HepG2 (cell line): ENCODE measurements at regions not wholly inside any gene's neighbourhood (a gene's known extent, or its start where the extent isn't known, plus 50 kb on each side); places are given as distances from the start of the nearest gene placed in this dataset.
A peak's percentile ranks its signal among the peaks of the same experiment; 100 is the strongest.

Source experiments
- ATAC-seq: fragments of 200-7000 bp; cut with Tn5 transposase; 3 replicates; pipeline ENCODE4 v1.9.1; 2020; ENCODE audit warnings: mild to moderate bottlenecking, moderate library complexity
- BruUV-seq: library from RNA; stranded (reverse); fragments of 400-500 nt; replicated peaks from 2 replicates; lab custom pipeline; 2021; lab: Mats Ljungman, UMichigan
- CTCF ChIA-PET: fragments of 300-600 bp; formaldehyde crosslinking; extraction: SDS; loops from one replicate; lab custom pipeline; 2021; ENCODE audit warnings: low total read pairs, inconsistent platforms, low intra/inter-chr PET ratio; lab: Yijun Ruan, JAX
- POLR2A ChIA-PET: fragments of 350-600 bp; sonication (Branson Sonifier 250); formaldehyde crosslinking; loops from one replicate; lab custom pipeline; 2020; ENCODE audit warnings: antibody characterized with exemption, inconsistent platforms; lab: Yijun Ruan, JAX
- DNase-seq: peaks from one replicate; pipeline ENCODE4 v3.0.0-alpha.2; 2015; ENCODE audit warnings: low spot score
- FAIRE-seq: peaks from 3 replicates; lab custom pipeline; 2011; peaks lifted over from hg19 to GRCh38; lab: Jason Lieb, UNC
- H2AFZ ChIP-seq: one replicate; pipeline ENCODE4 v1.6.1; 2011; ENCODE audit warnings: low read length, inconsistent platforms
- H3K27ac ChIP-seq: fragments of 300-600 bp; 3 replicates; pipeline ENCODE4 v1.8.0; 2011; ENCODE audit warnings: mixed run types, mild to moderate bottlenecking, mixed read lengths, low read length, inconsistent platforms; ENCODE audit not compliant: insufficient read depth; ENCODE audit errors: extremely low read length
- H3K27me3 ChIP-seq, 2 experiments: fragments of 200-600 bp in 1 of 2; 2 replicates in 1 of 2; 3 replicates in 1 of 2; pipeline versions ENCODE4 v1.6.0 to v1.8.0; 2011; ENCODE audit warnings: low read length in 2 of 2, mild to moderate bottlenecking in 2 of 2, moderate library complexity in 2 of 2, inconsistent platforms in 1 of 2; ENCODE audit not compliant: insufficient read depth in 2 of 2, control insufficient read depth in 1 of 2
- H3K36me3 ChIP-seq, 2 experiments: fragments of 200-600 bp in 1 of 2; replicated peaks in 1 of 2; 2 replicates in 1 of 2; 3 replicates in 1 of 2; pipeline versions ENCODE4 v1.5.1 to v1.8.0; 2011; ENCODE audit warnings: low read length in 2 of 2, inconsistent platforms in 1 of 2; ENCODE audit not compliant: insufficient read depth in 2 of 2, control insufficient read depth in 1 of 2
- H3K4me1 ChIP-seq: 2 replicates; pipeline ENCODE4 v1.5.1; 2012; ENCODE audit warnings: low read length, inconsistent platforms; ENCODE audit not compliant: insufficient read depth
- H3K4me2 ChIP-seq: 2 replicates; pipeline ENCODE4 v1.6.0; 2011; ENCODE audit warnings: low read depth, low read length, inconsistent platforms
- H3K4me3 ChIP-seq, 3 experiments: fragments of 200-600 bp in 1 of 3; sonication (generic), shearing (Covaris generic) in 1 of 3; replicated peaks in 1 of 3; 2 replicates each; pipeline ENCODE4 v1.5.1; 2011 to 2016; ENCODE audit warnings: low read length in 3 of 3, inconsistent platforms in 2 of 3, low read depth in 2 of 3, mild to moderate bottlenecking in 2 of 3, control low read depth in 1 of 3, mixed read lengths in 1 of 3; ENCODE audit not compliant: insufficient read depth in 1 of 3
- H3K79me2 ChIP-seq: one replicate; pipeline ENCODE4 v1.6.1; 2011; ENCODE audit warnings: low read length, inconsistent platforms; ENCODE audit not compliant: insufficient read depth
- H3K9ac ChIP-seq: 2 replicates; pipeline ENCODE4 v1.6.0; 2011; ENCODE audit warnings: mild to moderate bottlenecking, low read depth, low read length, inconsistent platforms; ENCODE audit not compliant: insufficient read depth
- H3K9me3 ChIP-seq: 2 replicates; pipeline ENCODE4 v1.5.1; 2012; ENCODE audit warnings: mild to moderate bottlenecking, low read length
- H4K20me1 ChIP-seq: 2 replicates; pipeline ENCODE4 v1.6.0; 2011; ENCODE audit warnings: inconsistent platforms, mild to moderate bottlenecking, low read length, moderate library complexity; ENCODE audit not compliant: insufficient read depth
- DR1 ChIP-seq: sonication (generic); formaldehyde crosslinking; IDR thresholded peaks from 2 replicates; pipeline ENCODE4 v1.8.0; 2021; ENCODE audit warnings: mild to moderate bottlenecking, missing genetic modification reagents, inconsistent platforms
- HNRNPH1 ChIP-seq: fragments of 200-400 bp; formaldehyde crosslinking; optimal IDR thresholded peaks from 2 replicates; pipeline ENCODE3; 2017; ENCODE audit warnings: mild to moderate bottlenecking, low read depth, low read length
- MAFF ChIP-seq: IDR thresholded peaks from 2 replicates; pipeline ENCODE4 v1.6.1; 2011; ENCODE audit warnings: low read depth, low read length, improper control_type of control experiment
- STAG1 ChIP-seq: sonication (generic); formaldehyde crosslinking; IDR thresholded peaks from 2 replicates; pipeline ENCODE4 v1.4.0; 2020; ENCODE audit warnings: missing genetic modification reagents
- ZNF33A ChIP-seq: sonication (generic); formaldehyde crosslinking; IDR thresholded peaks from 2 replicates; pipeline ENCODE4 v1.5.1; 2020; ENCODE audit warnings: missing genetic modification reagents, mild to moderate bottlenecking, moderate library complexity, borderline replicate concordance
- ZNF543 ChIP-seq: sonication (generic); formaldehyde crosslinking; IDR thresholded peaks from 2 replicates; pipeline ENCODE4 v1.4.0; 2020; ENCODE audit warnings: mild to moderate bottlenecking, missing genetic modification reagents
- ZSCAN12 ChIP-seq: sonication (generic); formaldehyde crosslinking; IDR thresholded peaks from 2 replicates; pipeline ENCODE4 v1.9.0; 2021; ENCODE audit warnings: mild to moderate bottlenecking, missing genetic modification reagents
- WGBS: methylation state at CpG from one replicate; pipeline ENCODE4 v1.1.6; 2017; ENCODE audit warnings: low lambda C conversion rate; 5-methylcytosine and 5-hydroxymethylcytosine counted together
- in situ Hi-C: cut with HindIII; loops from 2 replicates; pipeline ENCODE4 v1.10.0; 2017; ENCODE audit warnings: low pct_unique_long_range_greater_than_20kb; ENCODE audit not compliant: extremely low pct_ligation_motif_present
- intact Hi-C: fragments of 100-400 bp; cut with micrococcal nuclease; formaldehyde crosslinking; loops from one replicate; pipeline ENCODE4 v1.10.0; 2022; ENCODE audit not compliant: unreplicated experiment
- TF ChIP-seq, protein P1 (sequence below): sonication (generic); formaldehyde crosslinking; IDR thresholded peaks from 2 replicates; pipeline ENCODE4 v1.4.0; 2020; ENCODE audit warnings: missing genetic modification reagents
- TF ChIP-seq, protein P2 (sequence below): sonication (generic); formaldehyde crosslinking; IDR thresholded peaks from 2 replicates; pipeline ENCODE4 v1.8.1; 2023; ENCODE audit warnings: mild to moderate bottlenecking, inconsistent platforms, moderate library complexity, missing genetic modification reagents, borderline replicate concordance

DNA sequence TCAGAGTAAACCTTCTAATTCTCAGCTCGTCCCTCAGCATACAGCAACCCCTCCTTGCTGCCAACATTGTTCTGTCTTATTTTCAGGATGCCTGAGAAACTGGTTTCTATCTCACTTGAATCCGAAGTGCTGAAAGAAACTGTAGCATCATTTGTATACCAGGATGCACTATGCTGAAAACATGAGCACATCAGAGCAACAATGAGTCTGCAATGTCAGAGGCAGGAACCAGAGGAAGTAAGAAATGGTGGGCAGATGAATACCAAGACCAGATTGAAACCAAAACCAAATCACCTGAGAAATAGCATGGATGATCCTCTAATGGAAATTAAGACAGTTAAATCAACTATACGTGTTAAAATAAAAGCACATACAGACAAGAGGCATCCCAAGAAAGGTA is 257.0 kb downstream of the KDM5D start:
- DNase-seq (no peak), FAIRE-seq (no peak), ATAC-seq (no peak)
- H4K20me1 ChIP-seq = no peaks in the 10 kb centered on the region
- no peaks in the 10 kb centered on the region for H3K36me3 ChIP-seq
- 25% methylated on average over 3 of the region's 3 CpGs for WGBS
- H3K9me3 ChIP-seq = no peaks in the 10 kb centered on the region
- H3K79me2 ChIP-seq = no peaks in the 10 kb centered on the region
- no peaks in the 10 kb centered on the region for H3K4me1 ChIP-seq
- POLR2A ChIA-PET = no interaction called here
- TF ChIP-seq ZNF543 (CRISPR knock-in tag) (no peak), ZSCAN12 (CRISPR knock-in tag) (no peak), ZNF33A (CRISPR knock-in tag) (no peak), HNRNPH1 (no peak)
- TF ChIP-seq, protein P1, sequence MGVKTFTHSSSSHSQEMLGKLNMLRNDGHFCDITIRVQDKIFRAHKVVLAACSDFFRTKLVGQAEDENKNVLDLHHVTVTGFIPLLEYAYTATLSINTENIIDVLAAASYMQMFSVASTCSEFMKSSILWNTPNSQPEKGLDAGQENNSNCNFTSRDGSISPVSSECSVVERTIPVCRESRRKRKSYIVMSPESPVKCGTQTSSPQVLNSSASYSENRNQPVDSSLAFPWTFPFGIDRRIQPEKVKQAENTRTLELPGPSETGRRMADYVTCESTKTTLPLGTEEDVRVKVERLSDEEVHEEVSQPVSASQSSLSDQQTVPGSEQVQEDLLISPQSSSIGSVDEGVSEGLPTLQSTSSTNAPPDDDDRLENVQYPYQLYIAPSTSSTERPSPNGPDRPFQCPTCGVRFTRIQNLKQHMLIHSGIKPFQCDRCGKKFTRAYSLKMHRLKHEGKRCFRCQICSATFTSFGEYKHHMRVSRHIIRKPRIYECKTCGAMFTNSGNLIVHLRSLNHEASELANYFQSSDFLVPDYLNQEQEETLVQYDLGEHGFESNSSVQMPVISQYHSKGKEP (CRISPR knock-in tag) = no peak
- TF ChIP-seq, protein P2, sequence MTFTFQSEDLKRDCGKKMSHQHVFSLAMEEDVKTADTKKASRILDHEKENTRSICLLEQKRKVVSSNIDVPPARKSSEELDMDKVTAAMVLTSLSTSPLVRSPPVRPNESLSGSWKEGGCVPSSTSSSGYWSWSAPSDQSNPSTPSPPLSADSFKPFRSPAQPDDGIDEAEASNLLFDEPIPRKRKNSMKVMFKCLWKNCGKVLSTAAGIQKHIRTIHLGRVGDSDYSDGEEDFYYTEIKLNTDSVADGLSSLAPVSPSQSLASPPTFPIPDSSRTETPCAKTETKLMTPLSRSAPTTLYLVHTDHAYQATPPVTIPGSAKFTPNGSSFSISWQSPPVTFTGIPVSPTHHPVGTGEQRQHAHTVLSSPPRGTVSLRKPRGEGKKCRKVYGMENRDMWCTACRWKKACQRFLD = no peak
- intact Hi-C loops = no loop called here
- no peak overlapping the region for H3K4me3 ChIP-seq
- in situ Hi-C loops = no loop called here
- no peaks in the 10 kb centered on the region for H3K27me3 ChIP-seq
- H3K9ac ChIP-seq = no peak overlapping the region
- no peak overlapping the region for H3K4me2 ChIP-seq
- no TSS peak for BruUV-seq
- H2AFZ ChIP-seq = no peak overlapping the region
- CTCF ChIA-PET = no interaction called here
- H3K27ac ChIP-seq = no peak overlapping the region

DNA sequence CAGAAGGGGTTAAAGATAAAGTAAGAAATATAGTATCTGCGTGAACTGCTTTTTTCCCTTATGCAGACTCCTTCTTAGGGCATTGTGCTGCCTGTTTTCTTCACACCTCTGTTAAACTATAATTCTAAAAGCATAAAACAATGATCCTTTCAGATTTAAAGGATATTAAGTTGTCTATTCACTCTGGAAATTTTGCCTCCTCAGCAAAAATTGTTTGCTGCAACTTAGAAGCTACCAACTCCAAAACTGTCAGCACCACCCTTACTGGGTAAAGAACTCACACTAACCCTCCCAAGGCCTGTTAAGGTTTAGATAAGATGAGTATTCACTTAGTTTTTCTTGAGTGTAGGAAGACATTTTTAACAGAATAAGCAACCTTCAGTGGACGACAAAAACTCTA is 259.5 kb downstream of the KDM5D start:
- in situ Hi-C loops (no loop called here), intact Hi-C loops (no loop called here)
- Histone ChIP-seq H3K79me2 (no peaks in the 10 kb centered on the region), H3K4me3 (no peak overlapping the region), H3K27me3 (no peaks in the 10 kb centered on the region; a peak in 1 of 5 replicates), H2AFZ (no peak overlapping the region), H4K20me1 (no peaks in the 10 kb centered on the region), H3K4me2 (no peak overlapping the region), H3K27ac (no peak overlapping the region), H3K9me3 (no peaks in the 10 kb centered on the region), H3K36me3 (no peaks in the 10 kb centered on the region), H3K4me1 (no peaks in the 10 kb centered on the region), H3K9ac (no peak overlapping the region)
- BruUV-seq = no TSS peak
- DNase-seq = no peak
- no peak for FAIRE-seq
- POLR2A ChIA-PET = no interaction called here
- 0% methylated on average over 2 of the region's 2 CpGs for WGBS
- CTCF ChIA-PET = no interaction called here
- ATAC-seq = no peak
- TF ChIP-seq DR1 (CRISPR knock-in tag) = no peak
- no peak for TF ChIP-seq STAG1 (CRISPR knock-in tag)
- peak; percentile 90 for TF ChIP-seq MAFF
